ELF-1 (cell line): ENCODE measurements at regions not wholly inside any gene's neighbourhood (a gene's known extent, or its start where the extent isn't known, plus 50 kb on each side); places are given as distances from the start of the nearest gene placed in this dataset.

Experiments used
- DNase-seq: peaks from one replicate; pipeline ENCODE4 v3.0.0-alpha.2; 2016; ENCODE audit warnings: low read depth, low spot score

GRCh38 chr5:107085572-107085971, 585.2 kb downstream of the EFNA5 start:
- DNase-seq: no peak

DNA sequence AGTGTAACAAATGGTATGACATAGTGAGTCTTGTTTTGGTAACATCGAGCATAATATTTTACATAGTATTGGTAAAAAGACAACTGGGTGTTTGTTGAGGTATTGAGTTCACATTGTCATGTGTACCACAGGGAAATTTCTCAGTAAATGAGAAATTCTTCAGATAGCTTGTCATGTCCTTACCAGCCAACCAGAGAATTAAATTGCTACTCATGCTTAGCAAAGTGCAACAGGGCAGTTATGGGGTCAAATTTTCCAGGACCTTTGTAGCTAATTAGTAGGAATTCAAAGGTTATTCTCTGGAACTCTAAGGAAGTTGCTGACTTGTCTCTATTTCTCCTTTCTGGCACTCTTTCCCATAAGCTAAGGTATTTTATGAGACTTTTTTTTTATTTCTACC, 595.7 kb downstream of the EFNA5 start:
- no peak for DNase-seq

- no peak for DNase-seq
These were observed 597.8 kb downstream of the EFNA5 start for GRCh38 chr5:107072967-107073366.

DNA sequence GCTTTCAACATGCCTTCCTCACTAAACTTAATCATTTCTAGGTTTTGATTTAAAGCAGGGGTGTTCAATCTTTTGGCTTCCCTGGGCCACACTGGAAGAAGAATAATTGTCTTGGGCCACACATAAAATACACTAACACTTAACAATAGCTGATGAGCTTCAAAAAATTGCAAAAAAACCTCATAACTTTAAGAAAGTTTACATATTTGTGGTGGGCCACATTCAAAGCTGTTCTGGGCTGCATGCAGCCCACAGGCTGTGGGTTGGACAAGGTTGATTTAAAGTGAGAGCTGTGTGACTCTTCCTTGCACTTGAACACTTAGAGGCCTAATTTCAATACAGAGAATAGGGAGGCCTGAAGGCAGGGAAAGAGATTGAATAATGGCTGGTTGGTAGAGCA, 598.3 kb downstream of the EFNA5 start:
- DNase-seq: no peak

- DNase-seq: no peak
These were observed 602.0 kb downstream of the EFNA5 start for GRCh38 chr5:107068782-107069181.

DNA sequence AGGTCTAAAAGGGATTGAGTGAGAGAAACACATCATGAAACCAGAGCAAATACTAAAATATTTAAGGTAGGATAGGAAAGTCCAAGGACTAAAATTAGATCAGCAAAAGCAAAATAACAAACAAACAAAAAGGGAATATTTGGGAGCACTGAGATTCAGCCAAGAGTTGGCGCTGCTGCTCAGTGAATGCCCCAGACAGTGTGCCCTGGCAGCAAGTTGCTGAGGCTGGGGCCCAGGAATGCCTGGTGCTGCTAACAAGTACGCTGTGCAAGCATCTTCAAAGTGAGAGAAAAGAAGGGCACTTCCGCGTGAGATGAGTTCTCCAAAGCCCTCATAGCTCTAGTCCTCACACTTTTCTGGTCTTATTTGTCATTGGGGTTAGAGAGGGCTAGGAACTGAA, 603.3 kb downstream of the EFNA5 start:
- no peak for DNase-seq

- DNase-seq: no peak
These were observed 607.2 kb downstream of the EFNA5 start for GRCh38 chr5:107063511-107063910.

GRCh38 chr5:107058803-107059202, 611.9 kb downstream of the EFNA5 start:
- no peak for DNase-seq

DNA sequence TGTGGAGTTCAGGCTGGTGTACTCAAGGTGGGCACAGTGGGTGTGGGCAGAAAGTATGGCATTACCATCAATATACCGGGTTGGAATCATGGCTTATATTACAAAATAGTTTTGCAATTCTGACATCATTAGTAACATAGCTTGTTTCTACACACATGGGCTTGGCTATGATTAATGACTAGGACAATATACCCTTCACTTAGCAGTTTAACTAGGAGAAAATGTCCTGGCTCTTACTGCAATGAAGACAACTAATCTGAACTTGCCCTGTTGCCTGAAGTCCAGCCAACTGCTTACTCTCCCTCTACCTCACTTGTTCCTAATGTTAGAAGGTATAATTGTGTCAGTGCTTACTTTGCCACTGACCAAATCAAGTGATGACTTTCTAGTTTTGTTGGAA, 612.5 kb downstream of the EFNA5 start:
- no peak for DNase-seq

DNA sequence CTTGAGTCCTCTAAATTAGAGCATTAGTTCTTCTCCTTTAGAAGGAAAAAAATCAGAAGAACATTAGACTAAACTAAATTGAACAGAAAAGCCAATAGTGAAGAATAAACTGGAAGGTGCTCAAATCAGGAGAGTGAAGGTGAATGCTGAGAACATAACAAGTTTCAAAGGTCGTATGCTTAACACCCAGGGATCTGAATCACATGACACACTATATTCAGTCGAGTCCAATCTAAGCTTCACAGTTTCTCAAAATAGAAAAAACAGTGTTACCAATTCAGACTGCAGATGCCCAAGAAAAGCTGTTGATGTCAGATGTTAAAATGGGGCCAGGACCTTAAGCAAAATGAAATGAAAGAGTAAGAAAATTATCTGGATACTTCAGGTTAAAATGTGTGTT, 614.5 kb downstream of the EFNA5 start:
- no peak for DNase-seq

DNA sequence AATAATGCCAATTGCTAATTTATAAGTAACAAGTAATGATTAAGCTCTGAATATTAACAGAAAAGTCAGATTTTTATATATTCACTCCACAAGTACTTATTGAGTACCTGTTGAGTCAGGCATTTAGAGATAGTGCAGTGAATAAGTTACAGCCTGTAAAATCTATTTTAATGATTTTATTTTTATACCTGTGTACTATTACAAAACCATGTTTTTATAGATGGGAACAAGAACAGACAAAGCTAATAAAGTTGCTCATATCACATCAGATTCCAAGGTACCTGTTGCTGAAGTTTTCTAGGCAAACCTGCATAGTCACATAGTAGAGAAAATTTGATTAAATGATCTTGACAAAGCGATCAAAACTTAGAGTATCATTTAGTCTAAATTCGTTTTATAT, 623.7 kb downstream of the EFNA5 start:
- no peak for DNase-seq

DNA sequence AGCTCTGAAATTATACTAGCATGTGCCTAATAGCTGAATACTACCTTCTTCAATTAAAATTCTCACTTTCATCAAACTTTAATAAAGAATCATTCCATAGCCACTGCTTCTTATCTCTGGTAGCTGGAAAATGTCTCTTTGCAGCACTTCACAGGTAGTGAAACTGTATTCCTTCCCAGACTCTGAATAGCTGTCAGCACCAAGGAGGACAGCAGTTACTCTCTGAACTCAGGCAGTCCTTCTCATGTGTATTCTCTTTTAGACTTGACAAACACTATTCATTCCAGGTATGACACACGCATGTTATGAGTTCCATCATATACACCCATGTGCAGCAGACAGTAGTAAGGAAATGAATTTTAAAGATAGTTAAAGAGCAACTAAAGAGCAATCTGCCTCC, 627.1 kb downstream of the EFNA5 start:
- DNase-seq: no peak

DNA sequence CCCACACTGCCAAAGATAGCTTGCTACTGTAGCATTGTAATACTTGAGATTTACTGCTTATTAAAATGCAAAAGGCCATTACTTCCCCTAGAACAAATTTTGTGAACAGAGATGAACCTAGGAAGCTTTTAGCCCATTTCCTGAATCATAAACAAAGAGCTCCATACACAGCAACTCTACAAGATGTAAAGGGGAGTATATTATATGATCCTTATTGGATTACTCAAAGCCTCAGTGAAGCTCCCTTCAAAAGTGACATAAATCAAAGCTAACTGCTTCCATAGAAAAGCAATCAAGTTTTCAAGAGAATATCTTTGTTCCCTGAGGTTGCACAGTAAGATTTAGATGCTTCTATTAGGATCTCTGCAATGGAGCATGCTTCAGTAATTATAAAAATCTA, 629.8 kb downstream of the EFNA5 start:
- DNase-seq: no peak

GRCh38 chr5:107032629-107033028, 638.1 kb downstream of the EFNA5 start:
- no peak for DNase-seq

GRCh38 chr5:107028938-107029337, 641.8 kb downstream of the EFNA5 start:
- DNase-seq: no peak

- DNase-seq: no peak
These were observed 644.8 kb downstream of the EFNA5 start for GRCh38 chr5:107025712-107026497.

- DNase-seq: no peak
These were observed 647.0 kb downstream of the EFNA5 start for GRCh38 chr5:107023732-107024131.

GRCh38 chr5:107021575-107021974, 649.2 kb downstream of the EFNA5 start:
- no peak for DNase-seq

DNA sequence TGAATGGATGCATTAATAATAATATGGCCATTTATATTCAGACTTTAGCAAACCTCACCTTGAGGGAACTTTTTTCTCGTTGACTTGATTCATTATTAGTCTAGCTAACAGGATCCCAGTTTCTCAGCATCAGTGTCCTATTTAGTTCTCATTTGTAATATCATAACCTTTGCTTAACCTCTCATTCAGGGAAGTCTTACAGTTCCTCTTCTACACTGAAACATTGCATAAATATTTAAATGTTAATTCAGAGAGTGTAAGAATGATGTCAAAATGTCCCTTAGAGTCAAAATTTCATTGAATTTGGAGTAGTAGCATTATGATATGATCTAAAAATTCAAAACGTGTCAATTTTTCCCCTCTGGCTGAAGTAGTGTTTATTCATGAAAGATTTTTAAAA, 650.1 kb downstream of the EFNA5 start:
- no peak for DNase-seq

DNA sequence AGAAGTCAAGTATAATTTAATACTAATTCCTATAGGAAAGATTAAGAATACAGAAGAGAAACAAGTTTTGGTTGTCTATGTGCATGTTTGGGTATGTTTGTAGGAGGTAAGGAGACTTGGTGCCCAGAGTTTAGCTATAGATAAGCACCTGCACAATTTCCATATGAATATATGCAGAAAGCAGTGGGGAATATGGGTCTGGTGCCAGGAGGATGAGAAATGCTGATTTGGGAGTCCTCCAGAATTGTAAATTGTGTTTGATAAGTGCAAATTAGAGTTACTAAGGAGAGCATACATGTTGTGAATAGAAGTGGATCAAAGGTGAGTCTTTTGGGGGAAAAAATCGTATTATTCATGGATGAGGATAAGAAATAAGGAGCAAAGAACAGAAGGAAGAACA, 653.1 kb downstream of the EFNA5 start:
- DNase-seq: no peak

DNA sequence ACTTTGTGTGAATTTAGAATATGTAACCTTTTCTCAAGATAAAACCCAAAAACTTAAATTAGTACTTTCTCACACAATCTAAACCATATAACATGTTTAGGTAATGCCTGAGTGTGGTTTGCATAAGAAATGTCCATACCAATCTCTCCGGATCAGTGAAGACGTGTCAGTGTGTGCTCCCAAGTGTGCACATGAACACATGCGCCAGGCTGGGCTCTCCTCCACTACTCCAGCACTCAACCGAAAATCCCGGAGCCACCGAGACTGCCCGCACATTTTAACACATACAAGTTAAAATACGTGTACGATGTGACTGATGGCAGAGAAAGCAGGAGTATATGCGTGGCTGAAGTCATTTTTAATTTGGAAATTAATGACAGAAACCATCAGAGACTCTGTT, 658.4 kb downstream of the EFNA5 start:
- no peak for DNase-seq

- no peak for DNase-seq
These were observed 659.1 kb downstream of the EFNA5 start for GRCh38 chr5:107011605-107012004.

DNA sequence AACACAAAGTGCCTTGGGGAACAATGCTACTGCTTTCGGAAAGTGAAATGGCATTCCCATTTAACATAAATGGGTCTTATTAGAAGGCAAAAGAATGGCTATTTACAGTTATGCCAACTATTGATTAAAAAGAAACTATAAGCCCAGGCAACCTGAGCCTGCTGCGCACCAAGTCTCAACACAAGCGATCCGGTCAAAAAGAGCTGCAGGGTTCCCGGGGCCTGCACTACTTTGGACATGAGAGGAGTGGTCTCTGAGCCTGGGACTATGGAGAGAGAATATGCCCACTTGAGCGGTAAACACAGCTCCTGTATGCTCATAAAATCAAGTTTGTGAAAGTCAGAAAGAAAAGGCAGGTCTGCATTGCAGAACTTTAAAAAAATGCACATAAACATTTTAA, 660.7 kb downstream of the EFNA5 start:
- no peak for DNase-seq

DNA sequence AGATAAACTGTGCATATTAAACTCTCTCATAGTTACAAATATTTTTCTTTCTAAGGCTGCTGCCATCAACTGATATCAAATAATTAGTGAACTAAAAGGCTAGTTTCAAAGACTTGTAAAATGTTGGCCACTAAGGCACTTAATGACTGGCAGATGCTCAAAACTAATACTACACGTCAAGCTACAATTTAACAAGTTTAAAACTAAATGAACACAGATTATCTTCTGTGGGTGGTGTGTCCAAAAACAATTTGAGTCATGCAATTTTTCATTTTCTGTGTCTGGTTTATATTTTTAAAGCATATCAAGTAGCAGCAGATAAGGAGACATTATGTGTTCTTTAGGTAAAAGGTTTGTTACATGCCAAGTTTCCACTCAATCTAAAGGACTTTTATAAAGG, 665.1 kb downstream of the EFNA5 start:
- DNase-seq: no peak
